MG63 (cell line): ENCODE measurements at regions not wholly inside any gene's neighbourhood (a gene's known extent, or its start where the extent isn't known, plus 50 kb on each side); places are given as distances from the start of the nearest gene placed in this dataset.

ENCODE experiments used
- DNase-seq: peaks from one replicate; pipeline ENCODE4 v3.0.0-alpha.2; 2020
- H3K27me3 ChIP-seq: fragments of 250-450 bp; sonication (Bioruptor Pico); 2 replicates; pipeline ENCODE4 v1.5.1; 2020; ENCODE audit warnings: mild to moderate bottlenecking, moderate library complexity
- H3K36me3 ChIP-seq: fragments of 250-450 bp; sonication (Bioruptor Pico); 2 replicates; pipeline ENCODE4 v1.5.1; 2020; ENCODE audit warnings: mild to moderate bottlenecking, moderate library complexity
- H3K4me3 ChIP-seq: fragments of 250-450 bp; sonication (Bioruptor Pico); 2 replicates; pipeline ENCODE4 v1.5.1; 2020; ENCODE audit warnings: mild to moderate bottlenecking, moderate library complexity
- H3K9me3 ChIP-seq: fragments of 250-450 bp; sonication (Bioruptor Pico); 2 replicates; pipeline ENCODE4 v1.5.1; 2020; ENCODE audit warnings: mild to moderate bottlenecking, moderate library complexity

DNA sequence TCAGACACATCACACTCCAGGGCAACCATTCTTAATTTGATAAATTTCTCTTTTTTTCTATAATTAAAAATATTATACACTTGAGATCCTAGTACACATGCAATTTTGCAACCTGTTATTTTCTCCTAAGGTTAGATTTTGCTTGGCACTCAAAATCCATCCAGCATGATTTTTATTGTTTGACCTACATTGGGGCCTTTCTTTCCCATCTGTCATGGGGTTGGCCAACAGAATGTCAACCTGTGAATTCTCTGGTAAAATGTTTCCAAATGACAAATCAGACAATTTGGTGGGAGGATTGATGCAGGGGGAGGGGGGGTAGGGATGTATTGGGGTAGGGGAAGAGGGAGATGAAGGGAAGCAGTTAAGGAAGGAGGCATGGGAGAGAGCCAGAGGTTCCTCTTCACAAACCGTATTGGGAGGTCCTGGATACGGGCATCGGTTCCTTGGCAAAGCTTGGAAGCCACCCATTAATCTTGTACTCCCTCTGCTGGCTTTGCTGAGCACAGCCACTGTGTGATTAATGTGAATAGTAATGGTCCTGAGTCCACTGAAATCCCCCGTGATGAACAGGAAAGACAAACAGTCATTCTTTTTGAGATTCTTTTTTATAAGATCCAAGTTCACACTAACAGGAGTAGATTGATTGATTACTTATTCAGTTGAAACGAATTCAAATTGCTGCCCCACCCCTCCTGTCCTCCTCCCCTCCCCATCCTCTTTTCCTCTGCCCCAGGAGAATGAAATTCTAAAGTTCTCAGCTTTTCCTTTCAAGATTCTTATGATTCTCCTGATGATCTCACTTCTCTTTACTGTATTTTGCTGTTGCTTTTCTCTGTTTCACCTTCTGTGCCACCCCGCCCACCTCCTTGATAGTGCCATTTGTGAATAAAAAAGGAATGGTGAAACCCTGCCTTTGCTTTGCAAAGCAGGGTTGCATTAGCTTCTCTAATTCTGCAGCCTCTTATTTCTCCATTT, 82.2 kb upstream of the SLC25A26 start:
- Histone ChIP-seq H3K9me3 (no peaks in the 10 kb centered on the region), H3K27me3 (no peaks in the 10 kb centered on the region), H3K36me3 (no peaks in the 10 kb centered on the region), H3K4me3 (no peak overlapping the region)
- DNase-seq: peak; percentile 45

DNA sequence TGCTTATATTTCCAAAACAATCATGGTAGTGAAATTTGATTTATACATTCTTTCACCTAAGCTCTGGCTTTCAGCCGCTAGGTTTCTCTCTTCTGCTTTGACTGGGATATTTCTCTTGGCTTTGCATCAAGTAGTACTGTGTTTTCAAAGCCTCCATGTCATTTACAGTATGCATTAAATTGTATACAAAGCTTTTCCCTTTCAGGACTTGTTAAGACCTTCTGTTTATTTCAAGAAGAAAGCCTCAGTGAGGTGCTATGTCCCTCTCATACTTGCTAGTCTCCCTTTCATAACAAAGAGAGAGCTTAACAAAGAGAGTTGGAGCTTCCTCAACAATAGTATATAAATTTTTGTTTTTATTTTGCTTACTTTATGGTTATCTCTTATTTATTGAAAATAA, 84.2 kb upstream of the SLC25A26 start:
- Histone ChIP-seq H3K27me3 (no peaks in the 10 kb centered on the region), H3K4me3 (no peak overlapping the region), H3K9me3 (no peaks in the 10 kb centered on the region), H3K36me3 (no peaks in the 10 kb centered on the region)
- DNase-seq: no peak

DNA sequence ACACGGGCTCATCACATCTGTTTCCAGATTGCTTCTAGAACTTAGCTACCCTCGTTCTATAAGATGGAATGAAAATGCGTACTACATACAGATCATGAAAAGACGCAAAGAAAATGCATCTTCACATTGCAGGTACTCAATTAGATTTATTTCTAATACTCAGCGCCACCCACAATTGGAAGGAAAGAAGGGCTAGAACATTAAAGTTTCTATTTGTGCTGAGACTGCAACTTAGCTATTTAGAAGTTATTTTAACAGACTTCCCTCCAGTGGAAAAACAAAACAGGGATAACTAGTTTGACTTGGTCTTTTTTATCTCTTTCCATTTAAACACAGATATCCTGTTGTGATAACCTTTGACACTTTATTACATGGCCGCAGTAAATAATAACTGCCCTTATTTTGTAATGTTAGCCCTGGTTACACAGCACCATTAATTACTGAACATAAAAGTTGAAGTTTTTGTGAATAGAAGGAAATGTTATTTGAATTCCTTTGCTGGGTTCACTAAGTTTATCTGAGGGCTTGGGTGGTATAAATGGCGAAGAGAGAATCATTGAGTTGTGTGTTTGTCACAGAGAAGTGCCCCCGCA, 86.9 kb upstream of the SLC25A26 start:
- DNase-seq: no peak
- Histone ChIP-seq H3K9me3 (no peaks in the 10 kb centered on the region), H3K36me3 (no peaks in the 10 kb centered on the region), H3K27me3 (no peaks in the 10 kb centered on the region), H3K4me3 (no peak overlapping the region)

DNA sequence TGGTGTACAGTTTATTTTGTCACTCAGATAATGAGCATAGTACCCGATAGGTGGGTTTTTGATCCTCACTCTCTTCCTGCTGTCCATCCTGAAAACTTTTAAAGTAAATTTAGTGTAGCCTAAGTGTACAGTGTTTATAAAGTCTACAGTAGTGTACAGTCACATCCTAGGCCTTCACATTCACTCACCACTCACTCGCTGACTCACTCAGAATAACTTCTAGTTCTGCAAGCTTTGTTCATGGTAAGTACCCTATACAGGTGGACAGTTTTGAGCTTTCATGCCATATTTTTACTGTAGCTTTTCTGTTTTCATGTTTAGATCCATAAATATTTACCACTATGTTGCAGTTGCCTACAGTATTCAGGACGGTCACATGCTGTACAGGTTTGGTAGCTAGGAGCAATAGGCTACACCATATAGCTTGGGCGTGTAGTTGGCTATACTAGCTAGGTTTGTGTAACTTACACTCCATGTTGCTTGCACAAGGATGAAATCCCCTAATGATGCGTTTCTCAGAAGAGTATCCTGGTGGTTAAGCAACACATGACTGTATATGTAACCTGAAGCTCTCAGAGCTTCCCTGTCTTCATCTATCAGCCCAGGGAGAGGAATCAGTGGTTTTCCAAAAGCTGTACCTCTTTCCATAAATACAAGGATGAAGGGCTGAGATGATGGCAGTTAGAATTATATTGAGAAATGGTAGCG, 87.6 kb upstream of the SLC25A26 start:
- no peak for DNase-seq
- no peaks in the 10 kb centered on the region for H3K27me3 ChIP-seq

DNA sequence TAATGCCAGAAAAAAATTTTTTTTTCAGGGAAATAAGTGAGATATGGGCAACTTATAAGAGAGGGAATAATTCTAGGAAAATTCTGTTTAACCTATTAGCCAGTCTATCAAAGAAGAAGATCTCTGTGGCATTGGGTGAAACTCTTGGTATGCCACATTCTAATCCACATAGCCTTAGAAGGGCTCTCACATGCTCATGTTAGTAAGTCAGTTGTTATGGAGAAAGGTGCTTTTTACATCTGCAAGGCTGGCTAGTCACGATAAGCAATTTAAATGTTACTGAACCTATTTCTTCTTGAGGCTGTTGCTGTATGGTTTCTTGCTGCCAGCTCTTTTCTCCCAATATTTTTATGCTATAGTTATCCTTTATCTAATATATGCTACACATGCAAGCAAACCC, 89.9 kb upstream of the MAGI1 start:
- DNase-seq: no peak
- no peaks in the 10 kb centered on the region for H3K36me3 ChIP-seq
- no peaks in the 10 kb centered on the region for H3K9me3 ChIP-seq
- no peaks in the 10 kb centered on the region for H3K27me3 ChIP-seq
- H3K4me3 ChIP-seq: no peak overlapping the region

More for the DNA sequence above, 87.6 kb upstream of the SLC25A26 start:
- Histone ChIP-seq H3K4me3 (no peak overlapping the region), H3K36me3 (no peaks in the 10 kb centered on the region), H3K9me3 (no peaks in the 10 kb centered on the region)

DNA sequence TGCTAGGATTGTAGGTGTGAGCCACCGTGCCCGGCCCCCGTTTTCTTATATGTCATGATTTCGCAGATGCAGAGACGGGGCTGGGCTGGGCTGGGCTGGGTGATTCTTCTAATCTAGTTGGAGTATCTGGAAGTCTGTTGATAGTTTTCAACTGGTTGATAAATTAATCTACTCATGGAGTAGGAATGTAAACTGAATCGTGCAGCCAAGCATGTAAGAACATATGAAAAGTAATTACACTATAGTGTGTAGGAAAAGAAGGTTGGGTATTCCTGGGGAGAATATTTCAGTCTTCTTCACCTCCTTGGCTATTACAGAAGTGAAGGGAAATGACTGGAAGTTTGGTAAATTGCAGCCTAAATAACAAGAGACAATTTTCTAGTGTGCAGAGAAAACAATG, 82.6 kb upstream of the MAGI1 start:
- DNase-seq: no peak
- H3K9me3 ChIP-seq: no peaks in the 10 kb centered on the region

DNA sequence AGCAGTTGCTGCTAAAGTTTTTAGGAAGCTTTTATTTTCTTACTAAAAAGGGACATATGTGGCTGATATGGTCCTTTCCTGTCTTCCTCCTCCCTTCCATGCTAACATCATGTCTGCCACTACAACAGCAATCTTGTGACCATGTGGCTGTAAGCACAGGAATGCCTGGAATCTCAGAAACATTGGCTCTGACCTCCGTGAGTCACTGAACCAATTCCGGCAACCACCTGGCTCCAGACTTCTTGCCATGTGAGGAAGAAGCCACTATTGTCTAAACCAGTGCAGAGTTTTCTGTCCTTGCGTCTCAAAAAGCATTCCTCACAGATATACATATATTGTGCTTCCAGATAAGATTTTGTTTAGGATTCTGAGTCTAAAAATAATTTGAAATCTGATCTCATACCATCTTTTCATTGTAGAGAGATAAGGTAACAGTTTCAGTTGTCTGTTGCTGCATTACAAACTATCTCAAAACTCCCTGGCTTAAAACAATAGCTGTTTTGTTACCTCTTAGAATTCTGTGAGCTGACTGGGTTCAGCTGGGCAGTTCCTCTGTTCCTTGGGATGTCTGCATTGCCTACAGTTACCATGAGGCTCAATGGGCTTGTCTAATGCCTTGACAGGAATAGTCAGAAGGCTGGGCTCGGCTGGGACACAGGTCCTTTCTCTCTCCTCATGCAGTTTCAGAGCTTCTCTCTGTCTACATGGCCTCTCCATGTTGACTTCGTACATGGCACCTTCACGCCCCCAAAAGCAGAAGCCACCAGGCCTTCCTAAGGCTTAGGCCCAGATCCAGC, 77.3 kb upstream of the MAGI1 start:
- Histone ChIP-seq H3K9me3 (no peaks in the 10 kb centered on the region), H3K4me3 (no peak overlapping the region), H3K27me3 (no peaks in the 10 kb centered on the region), H3K36me3 (no peaks in the 10 kb centered on the region)
- DNase-seq: peak; percentile 82

More for the DNA sequence above, 82.6 kb upstream of the MAGI1 start:
- no peaks in the 10 kb centered on the region for H3K36me3 ChIP-seq
- H3K4me3 ChIP-seq: no peak overlapping the region
- H3K27me3 ChIP-seq: no peaks in the 10 kb centered on the region

DNA sequence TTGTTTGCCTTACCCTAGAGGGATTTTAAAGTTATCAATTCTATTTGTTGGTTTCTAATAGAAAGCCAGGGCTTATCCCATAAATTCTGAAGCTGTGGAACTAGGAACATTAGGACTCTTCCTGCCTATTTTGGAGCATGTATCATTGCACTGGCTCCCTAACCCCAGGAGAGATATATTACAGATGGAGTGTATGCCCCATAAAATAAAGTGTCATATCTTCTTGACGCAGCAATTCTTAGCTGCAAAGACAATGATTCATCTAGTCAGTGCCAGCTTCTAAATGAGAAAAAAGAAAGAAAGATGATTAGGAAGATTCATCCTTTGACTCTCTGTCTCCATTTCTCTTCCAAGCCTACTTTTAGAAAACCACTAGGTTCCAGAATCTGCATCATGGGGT, 74.8 kb upstream of the MAGI1 start:
- Histone ChIP-seq H3K36me3 (no peaks in the 10 kb centered on the region), H3K4me3 (no peak overlapping the region), H3K27me3 (no peaks in the 10 kb centered on the region), H3K9me3 (no peaks in the 10 kb centered on the region)
- no peak for DNase-seq

DNA sequence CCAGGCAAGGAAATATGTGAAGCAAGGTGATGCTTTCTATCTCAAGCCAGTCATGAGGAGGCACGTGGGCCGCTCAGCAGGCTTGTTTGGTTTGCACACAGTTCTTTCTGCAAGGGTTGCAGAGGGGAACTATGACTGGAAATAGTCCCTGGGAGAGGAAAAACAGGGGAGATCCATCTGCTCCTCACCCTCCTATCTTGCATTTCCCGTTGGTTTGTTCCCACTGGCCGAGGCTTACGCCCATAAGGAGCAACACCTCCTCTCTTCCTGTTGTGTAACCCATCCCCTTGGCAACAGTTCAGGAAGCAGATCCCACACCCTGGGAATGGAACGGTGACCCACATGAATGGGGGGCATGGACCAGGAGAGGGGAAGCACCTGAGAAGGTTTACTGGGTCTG, 72.1 kb upstream of the MAGI1 start:
- Histone ChIP-seq H3K4me3 (no peak overlapping the region), H3K9me3 (no peaks in the 10 kb centered on the region), H3K36me3 (no peaks in the 10 kb centered on the region), H3K27me3 (no peaks in the 10 kb centered on the region)
- DNase-seq: no peak

DNA sequence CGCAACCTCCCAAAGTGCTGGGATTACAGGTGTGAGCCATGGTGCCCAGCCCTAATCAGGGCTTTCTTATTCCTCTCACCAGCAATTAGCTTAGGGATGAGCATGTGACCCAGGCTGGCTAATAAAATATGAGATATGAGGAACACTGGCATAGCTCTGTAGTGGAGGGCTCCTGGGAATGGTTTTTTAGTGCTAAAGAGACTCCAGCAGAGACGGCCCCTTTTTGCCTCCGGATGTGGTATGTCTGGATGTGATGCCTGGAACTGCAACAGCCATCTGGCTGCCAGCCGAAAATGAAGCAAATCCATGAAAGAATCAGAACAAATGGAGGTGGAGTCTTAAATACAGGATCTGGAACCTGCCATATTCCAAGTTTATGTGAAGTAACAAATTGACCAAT, 69.1 kb upstream of the MAGI1 start:
- Histone ChIP-seq H3K4me3 (no peak overlapping the region), H3K27me3 (no peaks in the 10 kb centered on the region), H3K36me3 (no peaks in the 10 kb centered on the region), H3K9me3 (no peaks in the 10 kb centered on the region)
- peak; percentile 71 for DNase-seq

DNA sequence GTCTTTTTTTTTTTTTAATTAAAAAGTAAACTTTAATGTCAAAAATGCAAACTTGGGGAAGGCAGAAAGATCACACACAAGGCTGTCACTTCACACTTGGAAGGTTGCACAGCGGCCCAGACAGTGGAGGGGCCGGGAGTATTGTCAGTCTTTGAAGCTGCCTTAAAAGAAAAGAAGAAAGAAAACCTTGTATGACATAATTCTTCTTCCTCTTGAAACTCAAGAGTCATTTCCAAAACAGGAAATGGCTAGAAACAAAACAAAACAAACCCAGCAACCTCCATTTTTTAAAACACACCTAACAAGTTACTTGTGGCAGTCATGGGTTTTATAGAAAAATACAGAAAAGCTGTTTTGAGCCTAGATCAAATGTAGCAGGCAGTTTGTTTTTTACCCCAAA, 68.1 kb upstream of the MAGI1 start:
- no peak for DNase-seq
- H3K9me3 ChIP-seq: no peaks in the 10 kb centered on the region
- no peaks in the 10 kb centered on the region for H3K27me3 ChIP-seq
- no peaks in the 10 kb centered on the region for H3K36me3 ChIP-seq
- H3K4me3 ChIP-seq: no peak overlapping the region

DNA sequence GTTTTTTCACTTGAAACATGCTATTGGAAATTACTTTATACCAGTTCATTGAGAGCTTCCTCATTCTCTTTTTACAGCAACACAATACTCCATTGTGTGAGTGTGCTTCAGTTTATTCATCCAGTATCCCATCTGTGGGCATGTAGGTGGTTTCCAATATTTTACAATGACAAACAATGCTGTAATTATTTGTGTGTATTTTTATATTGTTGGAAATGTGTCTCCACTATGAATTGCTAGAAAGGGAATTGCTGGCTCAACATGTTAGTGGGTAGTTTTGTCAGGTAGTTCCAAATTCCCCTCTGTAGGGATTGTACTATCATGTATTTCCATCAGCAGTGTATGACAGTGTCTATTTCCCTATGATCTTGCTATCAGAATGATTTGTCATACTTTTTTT, 65.8 kb upstream of the MAGI1 start:
- no peaks in the 10 kb centered on the region for H3K36me3 ChIP-seq
- no peaks in the 10 kb centered on the region for H3K9me3 ChIP-seq
- H3K27me3 ChIP-seq: no peaks in the 10 kb centered on the region

DNA sequence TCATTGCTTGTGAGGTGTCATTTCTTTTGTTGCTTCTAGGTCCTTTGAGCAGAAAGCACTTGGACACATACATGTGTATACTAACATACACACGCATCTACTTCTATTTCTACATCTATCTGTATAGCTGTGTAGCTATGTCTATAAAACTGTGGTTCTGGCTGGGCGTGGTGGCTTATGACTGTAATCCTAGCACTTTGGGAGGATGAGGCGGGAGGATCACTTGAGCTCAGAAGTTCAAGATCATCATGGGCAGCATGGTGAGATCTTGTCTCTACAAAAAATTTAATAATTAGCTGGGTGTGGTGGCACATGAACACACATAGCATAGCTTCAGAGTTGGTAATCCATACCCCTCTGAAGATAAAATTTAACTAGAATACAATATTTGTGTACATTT, 65.0 kb upstream of the MAGI1 start:
- H3K4me3 ChIP-seq: no peak overlapping the region
- no peaks in the 10 kb centered on the region for H3K36me3 ChIP-seq
- no peak for DNase-seq
- H3K9me3 ChIP-seq: no peaks in the 10 kb centered on the region
- no peaks in the 10 kb centered on the region for H3K27me3 ChIP-seq

More for the DNA sequence above, 65.8 kb upstream of the MAGI1 start:
- H3K4me3 ChIP-seq: no peak overlapping the region
- no peak for DNase-seq

DNA sequence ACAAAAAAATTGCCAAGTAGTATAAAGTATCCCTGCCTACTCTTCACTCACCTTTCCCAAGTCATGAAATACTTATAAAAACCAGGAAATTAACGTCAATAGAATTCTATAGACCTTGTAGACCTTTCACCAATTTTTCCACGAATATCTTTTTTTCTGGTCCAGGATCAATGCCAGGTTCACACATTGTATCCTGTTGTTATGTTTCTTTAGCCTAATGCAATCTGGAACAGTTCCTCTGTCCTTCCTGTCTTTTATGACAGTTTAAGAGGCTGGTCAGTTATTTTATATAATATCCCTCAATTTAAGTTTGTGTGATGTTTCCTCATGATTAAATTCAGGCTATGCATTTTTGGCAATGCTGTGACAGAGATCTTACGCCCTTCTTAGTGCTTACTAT, 63.2 kb upstream of the MAGI1 start:
- Histone ChIP-seq H3K4me3 (no peak overlapping the region), H3K9me3 (no peaks in the 10 kb centered on the region), H3K36me3 (no peaks in the 10 kb centered on the region), H3K27me3 (no peaks in the 10 kb centered on the region)
- DNase-seq: no peak

DNA sequence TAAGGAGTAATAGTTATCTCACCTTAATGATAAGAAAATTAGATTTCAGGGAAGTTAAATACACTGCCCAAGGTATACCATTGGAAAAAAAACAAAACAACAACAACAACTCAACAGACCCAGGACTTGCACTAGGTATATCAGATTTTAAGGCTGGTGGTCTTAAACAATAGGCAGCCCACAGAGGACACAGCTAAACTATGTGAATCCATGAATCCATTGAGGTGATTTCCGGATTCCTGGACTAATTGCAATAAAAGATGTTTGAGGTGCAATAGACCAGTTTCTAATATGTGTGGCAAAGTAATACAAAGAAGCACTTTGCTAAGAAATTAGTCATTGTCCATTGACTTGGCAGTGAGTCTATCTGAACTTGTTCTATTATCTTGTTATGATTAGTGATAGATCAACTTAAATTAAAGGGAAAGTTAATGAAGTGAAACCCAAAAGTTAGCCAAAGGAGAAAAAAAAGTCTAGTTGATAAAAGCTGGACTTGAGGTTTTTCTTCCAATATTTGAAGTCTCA, 60.9 kb upstream of the MAGI1 start:
- DNase-seq: no peak
- Histone ChIP-seq H3K4me3 (no peak overlapping the region), H3K27me3 (no peaks in the 10 kb centered on the region), H3K9me3 (peaks cover 2% of the 10 kb centered on the region; the same call in 1 of the 2 replicates), H3K36me3 (no peaks in the 10 kb centered on the region)

DNA sequence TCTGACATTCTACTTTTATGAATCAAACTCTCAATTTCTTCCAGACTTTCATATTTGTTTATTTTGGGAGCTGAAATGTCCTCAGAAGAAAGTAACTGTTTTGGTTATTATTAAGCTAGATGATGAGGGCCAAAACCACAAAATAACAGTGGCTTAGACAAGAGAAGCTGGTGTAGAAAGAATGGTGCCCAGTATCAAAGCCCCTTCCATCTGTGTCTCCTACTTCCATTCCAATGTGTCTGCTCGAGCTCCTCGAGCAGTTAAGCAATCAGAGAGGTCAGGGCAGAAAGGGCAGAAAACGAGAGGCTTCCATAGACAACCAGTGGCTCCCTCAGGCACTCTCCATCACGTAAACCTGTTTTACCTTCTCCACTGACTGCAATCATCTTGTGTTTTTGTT, 59.7 kb upstream of the MAGI1 start:
- peak; percentile 60 for DNase-seq
- H3K4me3 ChIP-seq: no peak overlapping the region
- peaks cover 2% of the 10 kb centered on the region; the same call in 1 of the 2 replicates for H3K9me3 ChIP-seq
- no peaks in the 10 kb centered on the region for H3K27me3 ChIP-seq
- H3K36me3 ChIP-seq: no peaks in the 10 kb centered on the region
